HG02763 (cell line): ENCODE measurements at regions not wholly inside any gene's neighbourhood (a gene's known extent, or its start where the extent isn't known, plus 50 kb on each side); places are given as distances from the start of the nearest gene placed in this dataset.
"Not testable (repeated sequence)": the region's sequence is repeated elsewhere in the genome, so short reads cannot be mapped to it uniquely, and the experiment has no call there.

Source experiments
- ATAC-seq: cut with Tn5 transposase; IDR thresholded peaks from one replicate; pipeline ENCODE4 v1.9.1; 2021; ENCODE audit warnings: mild to moderate bottlenecking, moderate library complexity; ENCODE audit not compliant: unreplicated experiment

DNA sequence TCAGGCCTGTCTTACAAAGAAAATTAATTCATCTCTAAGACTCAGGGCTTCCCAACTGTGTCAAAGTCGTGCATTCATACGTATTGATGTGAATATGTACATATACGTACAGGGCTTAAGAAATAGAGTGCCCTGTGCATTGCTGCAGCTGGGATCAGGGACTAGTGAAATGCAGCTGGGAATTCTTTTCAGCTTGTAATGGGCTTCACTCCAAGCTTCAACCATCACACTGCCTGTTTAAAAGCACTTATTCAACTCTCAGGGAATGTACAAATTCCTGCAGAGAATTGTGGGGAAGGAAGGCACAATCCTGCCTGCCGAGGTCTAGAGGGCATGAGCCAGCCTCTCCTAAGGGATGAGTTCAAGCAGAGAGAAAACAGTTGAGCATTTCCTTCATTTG is 59.6 kb upstream of the MAN2A1 start:
- ATAC-seq, result no peak

DNA sequence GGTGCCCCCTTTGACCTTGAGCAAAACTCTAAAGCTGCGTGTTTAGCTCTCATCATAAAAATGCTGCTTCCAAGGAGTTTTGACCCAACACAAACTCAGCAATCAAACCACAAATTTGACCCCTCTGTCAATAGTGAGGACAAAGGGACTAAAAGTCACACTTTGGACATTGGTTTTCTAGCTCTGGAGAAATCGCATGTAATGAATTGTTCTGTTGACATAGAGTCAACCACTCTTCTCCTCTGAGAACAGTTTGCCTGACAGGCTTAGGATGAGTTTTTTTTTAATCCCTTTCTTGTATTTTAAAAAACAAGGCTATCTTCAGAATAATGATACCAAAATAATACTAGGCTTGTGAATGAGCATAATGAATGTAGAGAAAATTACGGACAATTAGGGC is 61.1 kb upstream of the MAN2A1 start:
- ATAC-seq, result no peak

DNA sequence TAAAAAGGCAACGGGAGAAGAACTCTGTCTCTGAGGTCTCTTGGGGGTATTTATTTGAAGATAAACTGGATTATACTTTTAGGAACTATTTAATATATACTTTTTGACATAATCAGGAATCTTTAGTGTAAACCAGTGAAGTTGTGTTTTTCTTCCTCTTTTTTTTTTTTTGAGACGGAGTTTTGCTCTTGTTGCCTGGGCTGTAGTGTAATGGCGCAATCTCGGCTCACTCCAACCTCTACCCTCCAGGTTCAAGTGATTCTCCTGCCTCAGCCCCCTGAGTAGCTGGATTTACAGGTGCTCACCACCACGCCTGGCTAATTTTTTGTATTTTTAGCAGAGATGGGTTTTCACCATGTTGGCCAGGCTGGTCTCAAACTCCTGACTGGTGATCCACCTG is 68.5 kb upstream of the MAN2A1 start:
- ATAC-seq, result not testable (repeated sequence)

GRCh38 chr5:109620651-109621050 is 69.1 kb upstream of the MAN2A1 start:
- no peak for ATAC-seq

- no peak for ATAC-seq
These were observed 70.1 kb upstream of the MAN2A1 start for GRCh38 chr5:109619606-109620005.

- no peak for ATAC-seq
These were observed 70.7 kb upstream of the MAN2A1 start for GRCh38 chr5:109619021-109619460.

DNA sequence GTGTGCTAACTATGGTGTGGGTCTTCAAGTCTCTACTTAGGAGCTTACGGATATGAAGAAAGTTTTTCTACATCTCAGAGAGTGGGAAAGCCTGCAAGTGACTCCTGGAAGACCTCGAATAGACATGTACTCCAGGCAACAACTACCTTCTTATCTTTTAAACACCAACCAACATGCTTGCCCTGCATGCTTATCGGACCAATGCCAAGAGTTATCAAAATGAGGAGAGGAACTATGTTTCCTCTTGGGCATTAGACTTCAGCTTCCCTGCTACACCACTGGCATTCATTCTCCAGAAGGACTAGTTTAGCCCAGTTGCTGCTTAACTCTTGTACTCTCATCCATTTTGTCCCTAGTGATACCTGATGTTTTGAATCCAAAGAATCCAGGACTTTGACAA is 74.7 kb upstream of the MAN2A1 start:
- no peak for ATAC-seq

GRCh38 chr5:109614301-109614700 is 75.4 kb upstream of the MAN2A1 start:
- ATAC-seq, result no peak

GRCh38 chr5:109612278-109612905 is 77.3 kb upstream of the MAN2A1 start:
- ATAC-seq, result no peak

- ATAC-seq, result no peak
These were observed 78.2 kb upstream of the MAN2A1 start for GRCh38 chr5:109611505-109611904.

- no peak for ATAC-seq
These were observed 78.7 kb upstream of the MAN2A1 start for GRCh38 chr5:109611061-109611460.

DNA sequence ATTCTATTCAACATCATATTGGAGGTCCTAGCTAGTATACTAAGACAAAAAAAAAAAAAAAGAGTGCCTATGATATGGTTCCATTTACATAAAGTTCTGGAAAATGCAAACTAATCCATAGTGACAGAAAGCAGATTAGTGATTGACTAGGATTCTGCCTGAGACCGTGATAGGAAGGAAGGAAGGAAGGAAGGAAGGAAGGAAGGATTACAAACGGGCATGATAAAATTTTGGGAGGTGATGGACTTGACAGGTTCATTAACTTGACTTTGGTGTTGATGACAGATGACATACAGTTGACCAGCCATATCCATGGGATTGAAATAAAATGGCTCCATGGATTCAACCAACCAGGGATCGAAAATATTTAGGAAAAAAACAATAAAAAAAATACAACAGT is 79.1 kb upstream of the MAN2A1 start:
- ATAC-seq, result no peak

GRCh38 chr5:109605207-109605730 is 84.5 kb upstream of the MAN2A1 start:
- ATAC-seq, result no peak

- ATAC-seq, result no peak
These were observed 85.0 kb upstream of the MAN2A1 start for GRCh38 chr5:109604758-109605157.

GRCh38 chr5:109601736-109602135 is 88.0 kb upstream of the MAN2A1 start:
- ATAC-seq, result no peak

DNA sequence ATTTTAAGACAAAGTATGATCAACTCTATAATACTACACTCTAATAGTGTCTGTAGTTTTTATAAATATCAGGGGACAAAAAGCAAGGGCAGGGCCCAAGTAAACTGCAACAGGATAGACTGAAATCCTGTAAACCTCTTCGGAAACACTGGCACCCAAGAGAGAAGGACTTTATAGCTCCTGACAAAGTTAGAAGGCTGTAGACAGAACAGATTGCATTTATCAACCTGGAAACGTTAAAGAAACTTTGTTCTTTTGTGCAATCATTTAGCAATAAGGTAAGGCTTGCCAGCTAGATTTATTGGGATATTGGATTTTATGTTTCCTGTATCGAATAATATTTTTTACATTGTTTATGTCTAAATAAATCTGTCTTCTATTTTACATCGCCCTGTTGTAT is 91.8 kb upstream of the MAN2A1 start:
- no peak for ATAC-seq

- no peak for ATAC-seq
These were observed 95.5 kb upstream of the MAN2A1 start for GRCh38 chr5:109594217-109594616.

DNA sequence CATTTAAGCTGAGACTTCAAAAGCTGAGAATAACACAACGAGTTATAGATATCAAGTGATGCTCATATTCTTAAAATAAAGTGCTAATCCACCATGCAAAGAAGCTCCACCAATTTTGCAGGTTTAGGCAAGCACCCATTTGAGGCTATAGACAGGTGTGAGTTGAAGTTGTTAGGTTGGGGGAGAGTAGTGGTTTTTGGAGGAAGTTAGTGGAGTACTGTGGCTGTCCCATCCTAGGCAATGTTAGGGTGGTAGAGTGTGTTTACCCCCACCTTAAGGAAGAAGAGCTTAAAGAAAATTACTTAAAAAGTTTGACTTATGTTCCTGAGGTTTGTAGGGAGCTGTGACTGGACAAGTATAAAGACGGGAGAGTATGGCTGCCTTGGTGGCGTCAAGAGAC is 98.9 kb upstream of the MAN2A1 start:
- ATAC-seq, result no peak

DNA sequence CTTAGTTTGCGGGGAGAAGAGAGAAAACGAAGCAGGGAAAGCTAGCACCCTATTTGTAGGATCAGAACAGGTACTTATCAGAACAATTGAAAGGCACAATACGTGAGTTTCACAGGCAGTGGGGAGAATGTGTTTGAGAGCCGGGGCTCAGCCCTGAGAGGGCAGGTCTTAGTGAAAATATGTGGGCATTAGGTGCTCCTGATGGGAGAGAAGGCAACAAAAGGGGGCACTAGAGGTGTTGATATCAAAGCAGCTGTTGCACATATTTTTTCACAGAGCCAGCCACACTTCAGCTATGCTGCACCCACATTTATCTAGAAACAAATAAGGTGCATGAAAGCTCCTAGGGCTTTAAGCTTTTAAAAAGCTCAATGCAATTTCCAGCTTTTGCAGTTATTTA is 99.7 kb upstream of the MAN2A1 start:
- no peak for ATAC-seq

GRCh38 chr5:109589239-109589638 is 100.5 kb upstream of the MAN2A1 start:
- no peak for ATAC-seq

DNA sequence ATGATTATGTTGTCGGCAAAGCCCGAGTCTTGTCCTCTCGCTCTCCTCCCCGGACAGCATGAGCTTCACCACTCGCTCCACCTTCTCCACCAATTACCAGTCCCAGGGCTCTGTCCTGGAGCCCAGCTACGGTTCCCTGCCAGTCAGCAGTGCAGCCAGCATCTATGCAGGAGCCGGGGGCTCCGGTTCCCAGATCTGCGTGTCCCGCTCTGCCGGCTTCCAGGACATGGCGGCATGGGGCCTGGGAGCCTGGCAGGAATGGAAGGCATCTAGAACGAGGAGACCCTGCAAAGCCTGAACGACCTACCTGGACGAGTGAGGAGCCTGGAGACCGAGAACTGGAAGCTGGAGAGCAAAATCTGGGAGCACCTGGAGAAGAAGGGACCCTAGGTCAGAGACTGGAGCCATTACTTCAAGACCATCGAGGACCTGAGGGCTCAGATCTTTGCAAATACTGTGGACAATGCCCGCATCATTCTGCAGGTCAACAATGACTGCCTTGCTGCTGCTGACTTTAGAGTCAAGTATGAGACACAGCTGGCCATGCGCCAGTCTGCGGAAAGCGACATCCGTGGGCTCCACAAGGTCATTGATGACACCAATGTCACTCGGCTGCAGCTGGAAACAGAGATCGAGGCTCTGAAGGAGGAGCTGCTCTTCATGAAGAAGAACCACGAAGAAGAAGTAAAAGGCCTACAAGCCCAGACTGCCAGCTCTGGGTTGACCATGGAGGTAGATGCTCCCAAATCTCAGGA is 101.3 kb upstream of the MAN2A1 start:
- no peak for ATAC-seq

DNA sequence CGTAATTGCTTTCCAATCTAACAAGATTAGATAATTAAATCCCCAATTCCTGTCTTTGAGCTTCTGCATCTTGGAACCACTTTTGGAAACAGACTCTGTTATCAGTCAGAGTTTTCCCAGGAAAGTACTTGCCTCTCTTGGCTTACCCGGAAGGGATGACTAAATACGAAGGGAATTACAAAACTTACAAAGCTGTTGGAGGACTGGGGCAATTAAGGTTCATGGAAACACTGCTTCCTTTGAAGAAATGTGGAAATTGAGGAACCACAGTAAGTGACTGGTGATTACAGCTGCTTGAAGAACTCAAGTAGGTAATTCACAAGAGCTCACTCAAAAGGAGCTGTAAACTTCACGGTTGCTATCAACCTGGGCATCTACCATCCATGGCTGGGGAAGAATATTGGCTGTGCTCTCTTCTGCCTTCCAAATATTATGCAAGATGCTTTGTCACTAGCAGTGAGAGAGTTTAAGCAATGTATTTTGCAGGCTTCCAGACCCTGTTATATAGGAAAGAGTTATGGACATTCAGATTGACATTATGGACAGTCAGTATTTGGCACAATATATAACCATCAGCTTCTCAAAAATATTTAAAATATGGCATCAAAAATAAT is 104.6 kb upstream of the MAN2A1 start:
- no peak for ATAC-seq
